22Rv1 (cell line): ENCODE measurements at regions not wholly inside any gene's neighbourhood (a gene's known extent, or its start where the extent isn't known, plus 50 kb on each side); places are given as distances from the start of the nearest gene placed in this dataset.
"Not testable (repeated sequence)": the region's sequence is repeated elsewhere in the genome, so short reads cannot be mapped to it uniquely, and the experiment has no call there.

Experiments used
- ZFX ChIP-seq: fragments of 450-650 bp; IDR thresholded peaks from 2 replicates; pipeline ENCODE4 v1.6.1; 2017; ENCODE audit warnings: antibody characterized with exemption, borderline replicate concordance
- TF ChIP-seq, protein P1 (sequence below): fragments of 450-650 bp; IDR thresholded peaks from 2 replicates; pipeline ENCODE4 v1.5.1; 2017; ENCODE audit warnings: mild to moderate bottlenecking

DNA sequence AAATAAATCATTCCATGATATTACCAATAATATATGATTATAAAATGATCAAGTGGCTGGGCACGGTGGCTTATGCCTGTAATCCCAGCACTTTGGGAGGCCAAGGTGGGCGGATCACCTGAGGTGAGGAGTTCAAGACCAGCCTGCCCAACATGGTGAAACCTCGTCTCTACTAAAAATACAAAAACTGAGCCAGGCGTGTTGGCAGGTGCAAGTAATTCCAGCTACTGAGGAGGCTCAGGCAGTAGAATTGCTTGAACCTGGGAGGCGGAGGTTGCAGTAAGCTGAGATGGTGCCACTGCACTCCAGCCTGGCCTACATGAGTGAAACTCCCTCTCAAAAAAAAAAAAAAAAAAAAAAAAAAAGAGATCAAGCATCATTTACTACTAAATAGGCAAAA lies 371.1 kb upstream of the ADAMTS5 start:
- TF ChIP-seq, protein P1, sequence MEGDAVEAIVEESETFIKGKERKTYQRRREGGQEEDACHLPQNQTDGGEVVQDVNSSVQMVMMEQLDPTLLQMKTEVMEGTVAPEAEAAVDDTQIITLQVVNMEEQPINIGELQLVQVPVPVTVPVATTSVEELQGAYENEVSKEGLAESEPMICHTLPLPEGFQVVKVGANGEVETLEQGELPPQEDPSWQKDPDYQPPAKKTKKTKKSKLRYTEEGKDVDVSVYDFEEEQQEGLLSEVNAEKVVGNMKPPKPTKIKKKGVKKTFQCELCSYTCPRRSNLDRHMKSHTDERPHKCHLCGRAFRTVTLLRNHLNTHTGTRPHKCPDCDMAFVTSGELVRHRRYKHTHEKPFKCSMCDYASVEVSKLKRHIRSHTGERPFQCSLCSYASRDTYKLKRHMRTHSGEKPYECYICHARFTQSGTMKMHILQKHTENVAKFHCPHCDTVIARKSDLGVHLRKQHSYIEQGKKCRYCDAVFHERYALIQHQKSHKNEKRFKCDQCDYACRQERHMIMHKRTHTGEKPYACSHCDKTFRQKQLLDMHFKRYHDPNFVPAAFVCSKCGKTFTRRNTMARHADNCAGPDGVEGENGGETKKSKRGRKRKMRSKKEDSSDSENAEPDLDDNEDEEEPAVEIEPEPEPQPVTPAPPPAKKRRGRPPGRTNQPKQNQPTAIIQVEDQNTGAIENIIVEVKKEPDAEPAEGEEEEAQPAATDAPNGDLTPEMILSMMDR = not testable (repeated sequence)
- not testable (repeated sequence) for TF ChIP-seq ZFX
